Fibroblast of skin of right biceps (primary cell): ENCODE measurements at regions not wholly inside any gene's neighbourhood (a gene's known extent, or its start where the extent isn't known, plus 50 kb on each side); places are given as distances from the start of the nearest gene placed in this dataset.

ENCODE experiments used
- DNase-seq: peaks from one replicate; pipeline ENCODE4 v3.0.0-alpha.2; 2013

GRCh38 chr12:59036973-59037762, 116.9 kb upstream of the LRIG3 start:
- DNase-seq, result peak; percentile 54

DNA sequence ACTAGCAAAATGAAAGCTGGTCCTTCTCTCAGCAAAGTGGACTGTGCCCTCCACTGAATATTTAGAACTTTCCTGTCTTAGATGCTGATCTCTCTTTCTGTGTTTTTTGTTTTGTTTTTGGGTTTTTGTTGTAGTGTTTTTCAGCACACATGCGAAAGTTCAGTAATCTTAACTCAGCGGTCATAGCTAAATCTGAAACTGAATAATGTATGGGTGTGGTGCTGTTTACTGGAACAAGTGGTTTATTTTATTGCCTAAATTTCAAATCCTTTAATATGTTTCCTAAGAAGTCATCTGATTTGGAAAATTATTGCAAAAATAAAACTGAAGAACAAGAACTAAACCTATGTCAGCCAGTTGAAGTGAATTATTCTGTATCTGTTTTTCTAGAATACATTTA, 116.0 kb upstream of the LRIG3 start:
- no peak for DNase-seq

- DNase-seq, result no peak
Observed at GRCh38 chr12:59031313-59031712, 111.0 kb upstream of the LRIG3 start.

- no peak for DNase-seq
Observed at GRCh38 chr12:59030415-59030814, 110.1 kb upstream of the LRIG3 start.

DNA sequence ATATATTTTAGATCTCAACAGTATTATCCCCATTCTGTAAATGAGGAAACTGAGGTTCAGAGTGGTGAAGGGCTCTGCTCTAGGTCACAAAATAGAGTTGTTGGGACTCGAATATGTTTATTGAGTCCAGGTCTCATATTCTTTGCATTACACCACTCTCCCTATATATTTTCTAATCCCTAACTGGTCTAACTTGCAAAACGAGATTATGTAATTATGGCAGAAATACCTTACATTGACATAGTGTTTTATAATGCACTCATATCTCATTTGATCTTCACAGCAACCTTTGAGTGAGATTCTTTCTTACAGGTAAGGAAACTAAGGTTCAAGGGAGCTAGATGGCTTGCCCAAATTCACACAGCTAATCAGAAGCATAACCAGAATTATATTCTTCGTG, 106.9 kb upstream of the LRIG3 start:
- no peak for DNase-seq

DNA sequence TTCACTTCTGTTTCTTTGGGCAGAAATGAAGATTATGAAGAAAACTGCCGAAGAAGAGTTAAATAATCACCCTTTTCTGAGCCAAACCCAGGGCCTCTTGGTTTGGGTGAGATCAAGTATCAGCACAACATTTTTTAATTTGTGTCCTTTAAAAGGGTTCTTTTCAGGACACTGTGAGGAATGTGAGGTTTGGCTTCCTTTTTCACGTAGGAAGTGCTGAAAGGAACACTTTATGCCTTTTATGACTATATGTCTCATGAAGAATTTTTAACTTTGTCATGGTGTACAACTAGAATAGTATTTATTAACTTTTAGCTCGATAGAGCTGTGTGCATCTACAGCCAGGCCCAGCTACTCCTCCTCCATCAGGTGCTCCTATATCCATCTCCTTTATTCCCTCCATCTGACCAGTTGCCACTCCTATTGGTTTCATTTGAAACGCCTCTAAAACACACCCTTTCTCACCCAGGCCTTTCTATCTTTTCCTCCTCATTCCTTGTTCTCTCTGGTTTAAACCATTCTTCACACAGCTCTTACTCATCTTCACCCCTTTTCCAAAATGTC, 103.6 kb upstream of the LRIG3 start:
- peak; percentile 54 for DNase-seq

GRCh38 chr12:59020073-59020946, 100.0 kb upstream of the LRIG3 start:
- DNase-seq, result no peak

GRCh38 chr12:59014885-59015284, 94.6 kb upstream of the LRIG3 start:
- no peak for DNase-seq

GRCh38 chr12:59010941-59011340, 90.6 kb upstream of the LRIG3 start:
- DNase-seq, result no peak

- no peak for DNase-seq
Observed at GRCh38 chr12:59010118-59010517, 89.8 kb upstream of the LRIG3 start.

- peak; percentile 10 for DNase-seq
Observed at GRCh38 chr12:59007620-59008019, 87.3 kb upstream of the LRIG3 start.

DNA sequence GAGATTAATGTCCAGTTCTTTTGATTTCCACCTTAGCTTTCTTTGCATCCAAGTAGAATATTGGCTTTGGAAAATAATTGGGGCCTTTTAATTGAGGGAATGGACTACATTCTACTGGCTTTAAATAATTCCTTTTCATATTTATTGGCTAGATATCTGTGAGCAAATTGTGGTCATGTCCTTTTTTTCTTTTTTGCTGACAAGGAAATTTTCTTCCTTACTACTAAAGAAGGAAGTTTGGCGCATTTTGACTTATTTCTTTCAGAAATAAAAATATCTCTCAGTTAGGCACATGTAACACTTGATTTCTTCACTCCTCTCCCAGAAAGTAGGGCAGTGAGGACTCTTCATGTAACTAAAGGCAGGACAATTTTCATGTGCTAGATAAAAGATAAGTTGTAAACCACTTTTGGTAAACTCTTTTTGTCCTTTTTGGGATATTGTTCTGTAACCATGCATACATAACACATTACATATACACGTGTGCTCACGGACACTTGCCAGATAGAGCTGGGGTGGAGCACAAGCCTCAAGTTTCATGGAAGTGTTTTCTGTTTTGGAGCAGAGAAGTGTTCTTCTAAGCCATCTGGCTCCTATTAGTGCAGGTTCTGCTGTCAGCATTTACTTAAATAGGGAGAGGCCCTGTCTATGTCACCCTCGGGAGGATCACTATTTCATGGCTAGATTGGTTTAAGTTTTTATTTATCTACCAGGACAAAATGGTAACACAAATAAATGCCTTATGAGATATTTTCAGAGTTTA, 85.1 kb upstream of the LRIG3 start:
- DNase-seq, result peak; percentile 28

DNA sequence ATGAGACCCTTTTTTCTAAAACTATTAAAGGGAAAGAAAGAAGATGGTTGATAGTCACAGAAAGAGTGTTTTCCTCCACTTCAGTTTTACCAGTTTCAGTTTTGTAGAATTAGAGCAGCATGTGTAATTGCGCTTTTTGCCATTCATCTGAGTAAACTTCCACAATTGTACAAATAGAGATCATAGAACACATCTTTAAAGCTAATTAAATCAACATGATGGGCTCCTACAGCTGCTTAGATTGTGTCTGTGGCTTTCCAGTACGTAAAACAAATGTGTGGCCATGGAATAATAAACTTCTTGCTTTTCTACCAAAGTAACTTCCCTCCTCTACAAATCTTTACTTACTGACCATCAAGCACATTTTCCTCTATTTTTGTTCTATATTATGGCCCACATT, 84.2 kb upstream of the LRIG3 start:
- DNase-seq, result no peak

DNA sequence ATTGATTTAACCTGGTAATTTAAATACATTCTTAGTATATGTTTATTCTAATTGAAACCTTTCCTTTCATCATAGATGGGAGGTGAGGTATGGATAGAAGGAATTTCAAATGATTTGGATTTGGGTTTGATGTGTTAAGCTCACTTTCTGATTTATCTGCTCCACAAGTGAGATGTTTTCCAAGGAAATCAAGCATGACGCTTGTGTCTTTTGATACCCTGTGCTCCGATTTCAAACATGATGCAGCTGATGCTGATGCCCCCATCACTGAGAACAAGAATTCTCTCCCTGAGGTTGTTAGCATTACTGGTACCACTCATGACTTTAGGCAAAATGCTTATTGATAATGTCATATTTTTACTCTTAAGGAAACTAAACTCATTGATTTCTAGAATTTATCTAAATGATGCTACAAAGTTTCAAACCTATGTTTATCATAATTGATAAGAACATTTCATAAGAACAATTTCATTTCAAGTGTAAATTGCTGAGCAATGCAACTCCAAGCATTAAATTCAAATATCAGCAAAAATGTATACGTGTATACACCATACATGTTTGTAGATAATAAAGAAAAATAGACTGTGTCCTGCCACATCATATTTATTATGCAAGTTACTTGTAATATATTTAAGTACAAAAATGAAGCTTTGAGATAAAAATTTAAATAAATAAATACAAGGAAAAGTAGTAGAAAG, 75.5 kb upstream of the LRIG3 start:
- no peak for DNase-seq

DNA sequence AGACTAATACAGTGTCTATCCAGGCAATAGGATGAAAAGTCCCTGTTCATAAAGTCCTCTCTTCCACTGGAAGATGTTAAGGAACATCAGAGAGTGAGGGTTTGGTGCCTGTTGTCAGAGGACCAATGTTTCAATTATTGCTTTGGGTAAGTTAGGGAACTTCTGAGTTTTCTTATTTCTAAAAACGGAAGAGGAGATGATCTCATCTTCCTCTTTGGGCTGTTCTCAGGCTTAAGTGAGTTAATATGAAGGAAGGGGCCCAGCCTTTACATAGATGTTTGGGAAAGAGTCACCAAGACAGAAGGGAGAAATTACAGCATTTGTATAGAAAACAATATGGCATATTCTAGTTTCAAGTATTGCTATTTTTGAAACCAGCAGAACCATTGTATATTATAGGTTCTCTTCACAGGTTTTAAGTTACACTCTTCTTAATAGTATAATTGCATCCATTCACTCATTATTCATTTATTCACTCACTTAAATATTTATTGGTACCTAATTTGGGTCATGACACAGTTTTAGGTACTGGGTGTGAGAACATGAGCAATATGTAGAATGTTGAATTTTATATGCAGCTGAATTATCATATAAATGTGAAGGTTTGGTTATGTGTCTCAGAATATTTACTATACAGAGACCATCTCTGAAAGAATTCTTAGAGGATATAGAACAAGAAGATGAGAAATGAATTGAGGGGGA, 68.5 kb upstream of the LRIG3 start:
- DNase-seq, result no peak

DNA sequence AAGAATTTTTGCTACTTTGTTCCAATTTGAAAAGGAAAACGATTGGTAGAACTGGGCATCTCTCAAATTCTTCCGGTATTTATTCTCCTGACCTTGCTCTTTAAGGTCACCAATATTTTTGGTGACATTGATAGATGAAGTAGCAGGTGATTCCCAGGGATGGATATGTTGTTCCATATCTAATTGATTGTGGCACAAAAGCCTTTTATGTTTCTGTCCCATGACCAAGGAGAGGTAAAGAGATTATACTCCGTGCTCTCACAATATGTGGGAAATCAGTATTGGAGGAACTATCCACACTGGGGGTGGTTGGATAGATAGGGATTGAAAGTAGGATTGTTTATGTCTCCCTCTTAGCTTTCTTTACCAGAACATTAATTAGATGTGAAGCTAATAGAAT, 61.7 kb upstream of the LRIG3 start:
- no peak for DNase-seq

GRCh38 chr12:58980768-58981167, 60.5 kb upstream of the LRIG3 start:
- DNase-seq, result peak; percentile 2

DNA sequence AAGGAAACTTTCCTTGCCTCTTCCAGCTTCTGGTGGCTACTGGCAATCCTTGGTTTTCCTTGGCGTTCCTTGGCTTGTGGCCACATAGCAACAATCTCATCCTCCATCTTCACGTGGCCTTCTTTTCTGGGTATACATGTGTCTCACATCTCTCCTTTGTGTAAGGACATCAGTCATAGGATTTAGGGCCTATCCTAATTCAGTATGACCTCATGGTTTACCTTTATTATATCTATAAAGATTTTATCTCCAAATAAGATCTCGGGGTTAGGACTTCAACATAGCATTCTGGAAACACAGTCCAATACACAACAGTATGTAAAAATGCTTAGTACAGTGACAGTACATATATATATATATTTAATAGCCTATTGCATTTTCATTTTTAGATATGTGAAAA, 58.4 kb upstream of the LRIG3 start:
- no peak for DNase-seq

- no peak for DNase-seq
Observed at GRCh38 chr12:58977476-58977875, 57.2 kb upstream of the LRIG3 start.

- DNase-seq, result no peak
Observed at GRCh38 chr12:58976146-58976545, 55.8 kb upstream of the LRIG3 start.
